Left renal pelvis (tissue), 4 donors: ENCODE measurements at regions not wholly inside any gene's neighbourhood (a gene's known extent, or its start where the extent isn't known, plus 50 kb on each side); places are given as distances from the start of the nearest gene placed in this dataset.

Experiments used
- DNase-seq, 4 donors: peaks; one replicate each; pipeline ENCODE4 v3.0.0-alpha.2; 2013; ENCODE audit warnings: low read depth in 4 of 4, low spot score in 3 of 4

- no peak for DNase-seq
These were observed 116.8 kb upstream of the GLI2 start for GRCh38 chr2:120618830-120619229.

GRCh38 chr2:120619579-120619978, 116.1 kb upstream of the GLI2 start:
- no peak for DNase-seq

- DNase-seq = no peak
These were observed 115.5 kb upstream of the GLI2 start for GRCh38 chr2:120620025-120620793.

DNA sequence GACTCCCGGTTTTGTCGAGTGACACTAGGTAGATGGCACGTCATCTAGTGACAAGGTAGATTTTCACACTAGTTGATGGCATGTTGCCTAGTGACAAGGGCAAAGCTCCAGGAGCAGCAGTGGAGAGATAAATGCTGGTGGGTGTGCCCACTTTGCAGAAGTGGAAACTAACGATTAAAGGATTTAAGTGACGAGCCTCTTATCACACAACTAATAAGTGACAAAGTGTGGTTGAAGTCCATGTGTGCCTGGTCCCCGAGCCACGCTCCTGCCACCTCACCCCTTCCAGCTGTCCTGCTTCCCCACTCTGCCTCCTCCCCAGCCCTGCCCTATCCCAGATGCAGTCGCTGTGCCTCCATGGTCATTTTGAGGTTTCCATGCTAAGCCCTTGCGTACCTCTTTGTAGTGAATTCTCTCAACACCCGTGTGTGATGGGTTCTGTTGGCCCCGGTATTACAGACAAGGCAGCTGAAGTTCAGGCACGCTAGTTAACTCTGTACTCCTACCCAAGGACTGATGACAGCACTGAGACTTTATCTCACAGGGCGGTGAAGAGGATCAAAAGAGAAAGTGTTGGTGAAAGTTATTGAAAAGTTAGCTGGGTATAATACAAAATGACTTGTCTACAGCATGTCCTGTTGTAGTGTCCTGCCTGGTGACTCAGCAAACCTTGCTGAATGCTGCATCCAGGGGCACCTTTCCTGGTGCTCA, 113.4 kb upstream of the GLI2 start:
- no peak for DNase-seq

GRCh38 chr2:120622886-120623753, 112.5 kb upstream of the GLI2 start:
- no peak for DNase-seq

- DNase-seq = no peak
These were observed 111.5 kb upstream of the GLI2 start for GRCh38 chr2:120624061-120624737.

GRCh38 chr2:120624738-120625446, 110.8 kb upstream of the GLI2 start:
- DNase-seq = no peak

GRCh38 chr2:120625865-120626560, 109.7 kb upstream of the GLI2 start:
- no peak for DNase-seq

DNA sequence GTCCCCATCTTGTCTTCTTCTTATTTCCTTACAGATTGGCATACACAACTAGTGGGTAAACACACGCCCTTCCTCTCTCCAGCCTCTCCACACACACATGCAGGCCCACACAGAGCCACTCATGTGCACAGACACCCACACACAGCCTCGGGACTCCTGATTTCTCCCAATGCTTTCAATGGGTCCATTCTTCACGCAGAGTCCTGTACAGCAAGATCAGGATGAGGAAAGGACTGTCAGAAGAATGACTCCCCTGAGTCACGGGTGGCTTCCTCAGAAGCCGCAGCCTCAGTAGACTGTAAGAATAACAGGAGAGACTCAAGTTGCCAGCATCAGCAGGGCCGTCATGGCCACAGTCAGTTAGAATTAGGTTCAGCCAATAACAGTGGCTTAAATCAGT, 109.1 kb upstream of the GLI2 start:
- no peak for DNase-seq

- DNase-seq = no peak
These were observed 107.4 kb upstream of the GLI2 start for GRCh38 chr2:120628248-120628647.

DNA sequence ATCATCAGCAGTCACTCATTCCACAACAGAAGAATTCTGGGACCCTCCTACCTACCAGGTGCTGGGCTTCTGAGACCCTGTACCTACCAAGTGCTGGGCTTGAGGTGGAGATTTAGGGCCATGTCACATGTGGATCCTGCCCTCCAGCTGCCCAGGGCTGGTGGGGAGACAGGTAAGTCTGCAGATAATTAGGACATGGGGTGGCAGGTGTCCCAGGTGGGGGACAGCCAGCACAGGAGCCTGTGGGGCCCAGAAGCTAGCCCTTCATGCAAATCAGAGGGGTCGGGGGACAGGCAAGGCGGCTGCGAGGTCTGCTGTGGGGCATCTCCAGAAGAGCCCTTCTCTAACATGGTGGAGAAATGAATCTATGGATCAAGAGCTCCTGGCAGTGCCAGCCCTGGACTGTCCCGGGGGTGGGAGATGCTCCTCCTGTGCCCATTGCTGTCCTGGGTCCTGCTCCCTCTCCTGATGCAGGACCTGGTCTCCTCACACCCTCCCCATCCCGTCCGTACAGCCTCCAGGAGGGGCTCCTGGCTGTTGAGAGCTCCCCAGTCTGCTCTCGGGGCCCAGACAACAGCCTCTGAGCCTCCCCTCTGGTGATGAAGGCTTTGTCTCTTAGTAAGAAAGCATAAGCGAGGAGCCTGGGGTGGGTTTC, 106.3 kb upstream of the GLI2 start:
- DNase-seq = no peak

DNA sequence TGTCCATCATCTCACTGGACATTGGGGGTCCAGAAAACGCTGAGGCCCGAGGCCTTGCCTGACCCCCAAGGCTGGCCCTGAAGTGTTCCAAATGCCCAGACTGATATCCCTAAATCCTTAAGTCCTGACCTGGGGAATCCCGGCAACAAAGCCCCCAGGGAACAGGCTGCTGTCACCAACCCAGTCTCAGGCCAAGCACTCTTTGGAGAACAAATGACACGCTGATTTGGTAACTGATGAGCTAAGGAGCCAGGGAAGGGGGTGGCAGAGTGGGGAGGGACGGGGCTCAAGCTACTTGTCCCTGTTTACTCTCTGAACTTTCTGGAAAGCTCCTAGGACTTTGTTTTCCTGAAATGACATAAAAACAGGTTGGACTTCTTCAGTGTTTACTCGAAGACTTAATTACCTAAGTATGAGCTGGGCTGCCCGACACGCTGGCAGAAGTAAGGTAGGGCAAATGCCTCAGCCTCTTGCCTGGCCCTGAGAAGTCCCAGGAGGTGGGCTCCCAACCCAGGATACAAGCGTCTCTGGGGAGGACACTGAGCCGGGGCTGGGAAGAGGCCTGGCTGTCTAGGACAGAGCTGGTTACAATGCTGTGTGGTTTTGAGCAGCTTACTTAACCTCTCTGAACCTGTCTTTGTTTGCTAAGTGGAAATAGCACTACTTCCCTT, 105.5 kb upstream of the GLI2 start:
- no peak for DNase-seq

DNA sequence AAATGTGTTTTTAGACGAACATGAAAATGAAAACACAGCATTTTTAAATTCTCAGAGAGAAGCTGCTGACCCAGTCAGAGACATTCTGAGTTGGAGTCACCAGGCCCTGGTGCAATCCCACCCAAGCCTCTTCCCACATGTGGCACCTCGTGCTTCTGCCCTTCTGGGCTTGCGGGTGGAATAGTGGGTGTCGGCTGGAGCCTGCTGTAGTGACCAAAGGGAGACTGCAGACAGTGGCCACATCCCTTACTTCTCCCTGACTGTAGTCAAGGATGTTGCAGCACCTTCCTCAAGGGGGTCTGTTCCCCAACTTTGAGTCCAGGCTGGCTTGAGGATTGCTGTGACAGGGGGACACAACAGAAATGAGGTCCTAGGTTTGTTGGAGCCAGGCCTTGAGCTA, 104.4 kb upstream of the GLI2 start:
- no peak for DNase-seq

- no peak for DNase-seq
These were observed 103.9 kb upstream of the GLI2 start for GRCh38 chr2:120631724-120632123.

DNA sequence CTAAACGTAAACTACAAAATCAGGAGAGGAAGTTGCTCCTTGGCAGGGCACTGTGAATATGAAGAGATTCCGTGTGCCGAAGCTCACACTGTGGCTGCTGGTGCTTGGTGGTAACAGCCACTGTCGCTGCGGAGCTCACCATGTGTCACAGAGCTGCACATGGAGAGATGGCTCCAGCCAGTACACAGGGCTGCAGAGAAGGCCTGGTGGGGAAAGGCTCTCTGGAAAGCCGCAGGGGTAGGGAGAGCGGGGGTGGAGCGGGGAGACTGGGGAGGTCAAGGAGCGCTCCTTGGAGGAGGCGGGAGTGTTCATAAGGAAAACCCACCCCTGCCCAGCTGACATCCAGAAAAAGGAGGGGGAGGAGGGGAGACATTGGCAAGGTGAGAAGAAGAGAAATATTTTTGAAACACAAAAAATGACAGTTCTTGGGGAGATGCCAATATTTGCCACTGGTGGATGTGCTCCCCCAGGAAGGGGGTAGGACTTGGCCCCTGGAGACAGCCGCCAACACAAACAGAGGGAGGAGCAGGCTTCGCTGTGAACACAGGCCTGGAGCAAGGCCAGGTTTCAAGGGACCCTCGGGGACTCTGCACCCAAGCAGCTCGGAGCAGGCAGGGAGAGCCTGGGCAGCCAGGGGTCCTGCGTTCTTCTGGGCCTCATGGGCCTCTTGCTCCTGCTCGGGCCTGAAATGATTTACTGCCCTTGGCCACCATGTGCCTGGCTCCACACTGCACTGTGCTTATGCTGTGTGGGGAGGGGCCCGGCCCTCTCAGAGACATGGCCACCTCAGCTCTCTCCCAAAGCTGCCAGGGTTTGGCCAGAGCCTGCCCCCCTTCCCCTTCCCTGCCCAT, 102.6 kb upstream of the GLI2 start:
- DNase-seq = no peak

- no peak for DNase-seq
These were observed 101.1 kb upstream of the GLI2 start for GRCh38 chr2:120634533-120634932.

DNA sequence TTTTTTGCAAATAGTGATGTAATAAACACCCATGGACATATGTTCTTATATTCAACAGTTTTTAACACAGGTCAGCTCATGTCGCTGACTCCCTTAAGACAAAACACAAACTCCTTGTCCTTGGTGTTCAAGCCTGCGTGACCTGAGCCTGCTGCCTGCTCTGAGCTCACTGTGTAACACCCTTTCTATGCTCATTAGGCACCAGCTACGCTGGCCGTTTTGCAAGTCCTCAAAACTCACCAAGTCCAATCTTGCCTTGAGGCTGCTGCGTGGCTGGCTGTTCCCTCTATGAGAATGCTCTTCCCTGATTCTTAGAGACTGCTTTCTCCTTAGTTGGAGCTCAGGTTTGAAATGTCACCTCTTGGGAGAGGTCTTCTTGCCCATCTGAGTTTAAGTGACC, 100.5 kb upstream of the GLI2 start:
- no peak for DNase-seq

DNA sequence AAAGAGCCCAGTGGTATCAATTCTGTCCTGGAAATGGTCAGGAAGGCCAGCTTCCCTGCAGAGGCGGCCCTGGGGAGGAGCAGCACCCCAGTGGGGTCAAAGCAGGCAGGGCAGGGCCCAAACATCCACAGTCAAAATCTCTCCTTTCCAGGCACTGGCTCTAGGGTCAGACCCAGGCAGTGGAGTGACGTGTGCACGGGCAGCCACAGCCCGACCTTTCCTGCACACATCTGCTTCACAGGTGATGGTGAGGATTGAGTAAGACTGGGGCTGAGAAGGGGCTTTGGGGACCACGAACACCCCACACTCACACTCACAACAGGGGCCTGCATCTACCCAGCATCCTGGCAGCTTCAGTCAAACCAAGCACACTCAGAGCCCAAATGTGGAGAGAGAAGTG, 97.8 kb upstream of the GLI2 start:
- no peak for DNase-seq
